ENCODE measurements at regions not wholly inside any gene's neighbourhood (a gene's known extent, or its start where the extent isn't known, plus 50 kb on each side); places are given as distances from the start of the nearest gene placed in this dataset.

- TF ChIP-seq POLR2A (IDR thresholded peaks at IDR 0.05; ENCODE audit: low read length) (no peak), GATA1 (IDR thresholded peaks at IDR 0.05; ENCODE audit: low read depth, low read length) (no peak)
Measured at GRCh38 chr14:98937021-98937420, 335.0 kb downstream of the BCL11B start.

Measured in erythroblast (primary cell).